ENCODE measurements at regions not wholly inside any gene's neighbourhood (a gene's known extent, or its start where the extent isn't known, plus 50 kb on each side); places are given as distances from the start of the nearest gene placed in this dataset.
"Not testable (repeated sequence)": the region's sequence is repeated elsewhere in the genome, so short reads cannot be mapped to it uniquely, and the experiment has no call there.

DNA sequence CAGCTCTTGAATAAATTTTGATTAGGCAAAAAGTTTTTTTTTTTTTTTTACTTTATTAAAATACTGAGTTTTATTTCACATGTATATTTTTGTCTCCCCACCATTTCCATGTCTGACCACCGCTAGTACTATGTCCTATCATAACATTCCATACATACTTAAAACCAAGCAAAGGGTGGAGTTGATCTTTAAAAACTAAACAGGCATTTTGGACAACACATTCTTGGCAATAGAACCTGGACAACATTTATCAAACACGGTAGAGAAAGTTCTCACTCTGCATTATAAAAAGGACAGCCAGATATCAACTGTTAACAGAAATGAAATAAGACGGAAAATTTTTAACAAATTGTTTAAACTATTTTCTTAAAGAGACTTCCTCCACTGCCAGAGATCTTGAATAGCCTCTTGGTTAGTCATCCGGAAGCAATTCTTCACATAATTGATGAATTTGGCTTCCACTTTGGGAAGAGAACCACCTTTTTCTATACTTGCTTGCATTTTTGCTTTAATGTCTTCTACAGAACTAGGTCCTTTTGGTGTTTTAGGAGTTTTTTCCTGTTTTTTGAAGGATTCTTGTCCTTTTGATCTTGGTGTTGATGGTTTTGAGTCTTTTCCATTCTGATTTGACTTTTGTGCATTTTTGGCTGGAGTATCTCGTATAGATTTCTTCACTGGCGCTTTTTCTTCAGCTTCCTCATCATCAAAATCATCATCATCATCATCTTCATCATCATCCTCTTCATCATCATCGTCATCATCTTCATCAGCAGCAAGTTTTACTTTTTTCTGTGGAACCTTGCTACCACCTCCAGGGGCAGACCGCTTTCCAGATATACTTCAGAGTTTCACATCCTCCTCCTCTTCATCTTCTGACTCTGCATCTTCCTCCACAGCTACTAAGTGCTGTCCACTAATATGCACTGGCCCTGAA lies 58.7 kb downstream of the POU5F2 start:
- H3K36me3 ChIP-seq (ENCODE audit: control insufficient read depth, insufficient read depth, low read length); FAIRE-seq; H3K4me3 ChIP-seq (ENCODE audit: low read depth, low read length); H3K27me3 ChIP-seq (ENCODE audit: control insufficient read depth, insufficient read depth, low read length); DNase-seq (ENCODE audit: low read depth): not testable (repeated sequence)

DNA sequence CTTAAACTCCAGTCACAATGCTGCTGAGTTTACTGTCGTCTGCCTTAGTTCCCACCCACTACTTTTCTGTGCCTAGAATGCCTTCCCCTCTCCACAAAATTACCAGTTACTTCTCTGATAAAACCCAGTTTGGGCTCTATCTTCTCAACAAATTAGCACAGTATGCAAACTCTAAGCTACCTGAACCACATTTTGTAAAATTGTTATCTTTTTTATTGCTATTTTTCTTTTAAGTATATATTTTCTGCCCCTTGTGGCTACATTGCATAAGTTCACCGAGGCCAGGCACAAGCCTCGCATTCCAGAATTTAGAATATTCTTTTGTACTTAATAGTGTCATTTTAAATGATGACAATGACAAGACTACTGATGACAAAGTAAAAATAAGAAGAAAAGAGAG lies 60.0 kb downstream of the POU5F2 start:
- DNase-seq (ENCODE audit: low read depth) (no peak), FAIRE-seq (no peak)
- H3K27me3 ChIP-seq (ENCODE audit: control insufficient read depth, insufficient read depth, low read length) = no peaks in the 10 kb centered on the region
- TF ChIP-seq, protein P1, sequence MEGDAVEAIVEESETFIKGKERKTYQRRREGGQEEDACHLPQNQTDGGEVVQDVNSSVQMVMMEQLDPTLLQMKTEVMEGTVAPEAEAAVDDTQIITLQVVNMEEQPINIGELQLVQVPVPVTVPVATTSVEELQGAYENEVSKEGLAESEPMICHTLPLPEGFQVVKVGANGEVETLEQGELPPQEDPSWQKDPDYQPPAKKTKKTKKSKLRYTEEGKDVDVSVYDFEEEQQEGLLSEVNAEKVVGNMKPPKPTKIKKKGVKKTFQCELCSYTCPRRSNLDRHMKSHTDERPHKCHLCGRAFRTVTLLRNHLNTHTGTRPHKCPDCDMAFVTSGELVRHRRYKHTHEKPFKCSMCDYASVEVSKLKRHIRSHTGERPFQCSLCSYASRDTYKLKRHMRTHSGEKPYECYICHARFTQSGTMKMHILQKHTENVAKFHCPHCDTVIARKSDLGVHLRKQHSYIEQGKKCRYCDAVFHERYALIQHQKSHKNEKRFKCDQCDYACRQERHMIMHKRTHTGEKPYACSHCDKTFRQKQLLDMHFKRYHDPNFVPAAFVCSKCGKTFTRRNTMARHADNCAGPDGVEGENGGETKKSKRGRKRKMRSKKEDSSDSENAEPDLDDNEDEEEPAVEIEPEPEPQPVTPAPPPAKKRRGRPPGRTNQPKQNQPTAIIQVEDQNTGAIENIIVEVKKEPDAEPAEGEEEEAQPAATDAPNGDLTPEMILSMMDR (IDR thresholded peaks at IDR 0.05; ENCODE audit: insufficient read depth, low read length, severe bottlenecking) = no peak
- no peaks in the 10 kb centered on the region for H3K36me3 ChIP-seq (ENCODE audit: control insufficient read depth, insufficient read depth, low read length)
- no peak overlapping the region for H3K4me3 ChIP-seq (ENCODE audit: low read depth, low read length)

DNA sequence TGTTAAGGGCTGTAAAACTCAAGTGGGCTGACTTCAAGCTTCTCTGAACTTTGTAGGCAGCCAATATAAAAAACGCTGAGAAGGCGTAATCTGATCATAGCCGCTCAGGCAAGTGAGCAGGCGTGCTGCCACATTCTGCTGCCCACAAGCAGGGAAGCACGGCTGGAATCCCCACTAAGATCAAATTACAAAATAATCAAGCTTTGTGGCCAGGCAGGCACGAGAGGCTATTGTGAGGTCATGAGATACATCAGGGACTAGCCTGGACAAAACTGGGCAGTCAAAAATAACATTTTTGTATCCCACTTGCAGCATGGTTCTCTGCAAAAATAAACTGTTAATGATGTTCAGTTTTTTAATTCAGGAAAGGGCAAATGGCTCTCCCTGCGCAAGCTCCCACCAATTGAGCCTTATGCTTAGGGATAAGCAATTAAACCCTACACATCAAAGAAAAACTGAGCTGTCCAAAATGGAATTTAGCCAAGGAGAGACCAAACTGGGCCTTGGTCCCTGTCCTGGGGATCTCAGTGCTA lies 64.0 kb downstream of the POU5F2 start:
- Histone ChIP-seq H3K4me3 (ENCODE audit: low read depth, low read length) (no peak overlapping the region), H3K36me3 (ENCODE audit: control insufficient read depth, insufficient read depth, low read length) (no peaks in the 10 kb centered on the region), H3K27me3 (ENCODE audit: control insufficient read depth, insufficient read depth, low read length) (no peaks in the 10 kb centered on the region)
- FAIRE-seq = no peak
- DNase-seq (ENCODE audit: low read depth) = peak; percentile 55
- TF ChIP-seq, protein P1 (IDR thresholded peaks at IDR 0.05; ENCODE audit: insufficient read depth, low read length, severe bottlenecking) = no peak

DNA sequence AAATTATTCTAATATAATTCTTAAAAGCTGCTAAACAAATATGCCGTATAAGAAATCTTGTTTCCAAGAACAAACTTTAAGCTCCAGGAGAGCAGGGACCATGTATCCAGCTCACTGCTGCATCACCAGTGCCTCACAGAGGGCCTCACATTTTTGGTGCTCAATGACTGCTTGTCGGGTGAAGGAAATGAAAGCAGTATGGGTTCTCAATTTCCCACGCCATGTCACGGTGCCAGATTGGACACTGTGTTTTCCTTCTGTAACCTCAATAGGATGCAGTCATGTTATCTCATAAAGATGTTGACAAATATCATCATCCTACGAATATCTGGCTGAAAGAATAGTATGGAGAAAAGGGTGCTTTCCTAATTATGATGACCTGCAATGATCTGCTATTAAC lies 64.7 kb downstream of the POU5F2 start:
- TF ChIP-seq, protein P1 (IDR thresholded peaks at IDR 0.05; ENCODE audit: insufficient read depth, low read length, severe bottlenecking) = no peak
- no peak for DNase-seq (ENCODE audit: low read depth)
- H3K36me3 ChIP-seq (ENCODE audit: control insufficient read depth, insufficient read depth, low read length) = no peaks in the 10 kb centered on the region
- no peaks in the 10 kb centered on the region for H3K27me3 ChIP-seq (ENCODE audit: control insufficient read depth, insufficient read depth, low read length)
- FAIRE-seq = no peak
- no peak overlapping the region for H3K4me3 ChIP-seq (ENCODE audit: low read depth, low read length)

DNA sequence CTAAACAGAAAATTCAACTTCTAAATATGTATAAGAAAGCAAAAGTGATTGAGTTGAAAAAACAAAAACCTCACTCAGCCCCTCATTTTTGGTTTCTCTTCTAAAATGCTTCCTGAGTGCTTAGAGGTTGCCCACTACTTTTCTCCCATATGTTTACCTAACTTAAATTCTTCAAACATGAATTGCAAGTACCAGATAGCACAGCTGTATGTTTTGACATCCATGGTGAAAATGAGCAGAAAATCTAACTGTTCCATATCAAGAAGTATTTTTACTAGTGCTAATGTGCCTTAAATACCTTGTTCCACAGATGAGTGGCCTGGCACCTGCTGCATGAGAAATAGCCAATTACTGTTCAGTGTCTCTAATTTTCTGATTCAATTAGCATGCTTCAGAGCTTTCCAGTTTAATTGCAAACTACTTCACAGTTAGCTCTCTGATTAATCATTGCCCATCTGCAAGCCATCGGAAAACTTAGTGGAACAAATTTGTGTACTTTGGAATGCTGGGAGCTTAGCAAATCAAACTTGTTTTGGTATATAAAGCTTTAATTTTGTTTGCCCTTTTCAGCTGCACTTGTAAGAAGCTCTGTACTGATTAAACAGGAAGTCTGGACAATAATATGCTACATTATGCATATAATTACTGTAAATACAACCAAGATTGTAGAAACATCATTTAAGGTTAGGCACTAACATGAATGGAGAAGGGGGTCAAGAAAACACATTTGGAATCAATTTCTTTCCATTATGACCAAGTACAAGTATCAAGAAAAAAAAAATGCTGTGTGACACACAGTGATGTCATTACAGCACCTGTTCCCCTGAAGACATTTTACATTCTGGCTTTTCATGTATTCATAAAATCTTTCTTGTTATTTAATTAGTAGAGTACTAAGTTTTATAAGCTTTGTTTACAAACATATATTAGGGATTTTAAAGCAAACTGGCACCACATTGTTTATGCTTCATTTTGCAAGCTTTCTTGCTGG lies 65.6 kb downstream of the POU5F2 start:
- DNase-seq (ENCODE audit: low read depth) (no peak), FAIRE-seq (no peak)
- no peaks in the 10 kb centered on the region for H3K36me3 ChIP-seq (ENCODE audit: control insufficient read depth, insufficient read depth, low read length)
- no peak overlapping the region for H3K4me3 ChIP-seq (ENCODE audit: low read depth, low read length)
- TF ChIP-seq, protein P1 (IDR thresholded peaks at IDR 0.05; ENCODE audit: insufficient read depth, low read length, severe bottlenecking) = no peak
- no peaks in the 10 kb centered on the region for H3K27me3 ChIP-seq (ENCODE audit: control insufficient read depth, insufficient read depth, low read length)

Data from bronchial epithelial cell (primary cell).